ENCODE measurements at regions not wholly inside any gene's neighbourhood (a gene's known extent, or its start where the extent isn't known, plus 50 kb on each side); places are given as distances from the start of the nearest gene placed in this dataset.

GRCh38 chr2:15766911-15767597, 173.3 kb upstream of the MYCN start:
- no peak for DNase-seq

- no peak for DNase-seq
These were observed 172.7 kb upstream of the MYCN start for GRCh38 chr2:15767679-15768078.

- DNase-seq = no peak
These were observed 172.2 kb upstream of the MYCN start for GRCh38 chr2:15768142-15768541.

- no peak for DNase-seq
These were observed 171.7 kb upstream of the MYCN start for GRCh38 chr2:15768615-15769014.

- no peak for DNase-seq
These were observed 171.1 kb upstream of the MYCN start for GRCh38 chr2:15769235-15769634.

GRCh38 chr2:15769676-15770547, 170.4 kb upstream of the MYCN start:
- no peak for DNase-seq

GRCh38 chr2:15770606-15771005, 169.7 kb upstream of the MYCN start:
- DNase-seq = no peak

GRCh38 chr2:15771124-15771523, 169.2 kb upstream of the MYCN start:
- DNase-seq = no peak

GRCh38 chr2:15772086-15772595, 168.2 kb upstream of the MYCN start:
- no peak for DNase-seq

GRCh38 chr2:15772681-15773080, 167.7 kb upstream of the MYCN start:
- no peak for DNase-seq

- DNase-seq = no peak
These were observed 167.1 kb upstream of the MYCN start for GRCh38 chr2:15773204-15773603.

- DNase-seq = no peak
These were observed 166.5 kb upstream of the MYCN start for GRCh38 chr2:15773846-15774245.

GRCh38 chr2:15775753-15776628, 164.4 kb upstream of the MYCN start:
- DNase-seq = no peak

GRCh38 chr2:15776629-15776919, 163.8 kb upstream of the MYCN start:
- DNase-seq = no peak

- DNase-seq = no peak
These were observed 163.2 kb upstream of the MYCN start for GRCh38 chr2:15776992-15777702.

- DNase-seq = no peak
These were observed 162.5 kb upstream of the MYCN start for GRCh38 chr2:15777795-15778371.

GRCh38 chr2:15778529-15779219, 161.7 kb upstream of the MYCN start:
- no peak for DNase-seq

GRCh38 chr2:15779381-15780041, 160.8 kb upstream of the MYCN start:
- DNase-seq = no peak

- no peak for DNase-seq
These were observed 160.1 kb upstream of the MYCN start for GRCh38 chr2:15780234-15780633.

- no peak for DNase-seq
These were observed 159.3 kb upstream of the MYCN start for GRCh38 chr2:15780912-15781574.

Measured in right hindlimb (tissue), 1 donor.